HCT116 (cell line): ENCODE measurements at regions not wholly inside any gene's neighbourhood (a gene's known extent, or its start where the extent isn't known, plus 50 kb on each side); places are given as distances from the start of the nearest gene placed in this dataset.
"Not testable (repeated sequence)": the region's sequence is repeated elsewhere in the genome, so short reads cannot be mapped to it uniquely, and the experiment has no call there.

Source experiments
- ATAC-seq: fragments of 200-7000 bp; cut with Tn5 transposase; 2 replicates; pipeline ENCODE4 v1.9.1; 2020; ENCODE audit warnings: mild to moderate bottlenecking, moderate library complexity
- BruUV-seq: library from RNA; stranded (reverse); fragments of 400-500 nt; replicated peaks from 2 replicates; lab custom pipeline; 2021; lab: Mats Ljungman, UMichigan
- CTCF ChIA-PET: fragments of 300-600 bp; sonication (Branson Sonifier 250); formaldehyde crosslinking; loops from one replicate; lab custom pipeline; 2021; ENCODE audit warnings: antibody characterized with exemption; lab: Charles Lee
- POLR2A ChIA-PET: fragments of 300-600, 350-600 bp; sonication (Branson Sonifier 250); formaldehyde crosslinking; loops from one replicate; lab custom pipeline; 2021; ENCODE audit warnings: antibody characterized with exemption; lab: Charles Lee
- RAD21 ChIA-PET, 2 experiments: fragments of 300-600 bp; sonication (Branson Sonifier 250); formaldehyde crosslinking; loops; one replicate each; lab custom pipeline; 2023; ENCODE audit warnings: low total read pairs in 2 of 2; ENCODE audit not compliant: uncharacterized antibody in 2 of 2, unreplicated experiment in 2 of 2, low non-redundant PET in 1 of 2; lab: Charles Lee
- DNase-seq: peaks from one replicate; pipeline ENCODE4 v3.0.0-alpha.2; 2010; ENCODE audit warnings: low read depth, low spot score
- H2AFZ ChIP-seq: fragments of 200-600 bp; shearing (Covaris generic), sonication (generic); 2 replicates; pipeline ENCODE4 v1.6.1; 2017; ENCODE audit warnings: low read depth, mixed run types, mixed read lengths, antibody characterized with exemption, low read length; ENCODE audit not compliant: poor library complexity, severe bottlenecking
- H3K27ac ChIP-seq: 2 replicates; pipeline ENCODE4 v1.5.1; 2012; ENCODE audit warnings: low read depth, low read length
- H3K27me3 ChIP-seq: fragments of 200-600 bp; sonication (generic); 2 replicates; pipeline ENCODE4 v1.6.1; 2016; ENCODE audit warnings: mixed run types, low read length, mixed read lengths; ENCODE audit not compliant: insufficient read depth
- H3K36me3 ChIP-seq, 2 experiments: fragments of 200-500 bp in 1 of 2; fragments of 200-600 bp in 1 of 2; sonication (Bioruptor generic) in 1 of 2; sonication (generic) in 1 of 2; 2 replicates each; pipeline versions ENCODE4 v1.5.1 to v1.6.1; 2014 to 2016; ENCODE audit warnings: low read length in 2 of 2, inconsistent platforms in 1 of 2, mixed read lengths in 1 of 2, mixed run types in 1 of 2; ENCODE audit not compliant: insufficient read depth in 2 of 2, control insufficient read depth in 1 of 2
- H3K4me1 ChIP-seq, 2 experiments: fragments of 200-600 bp in 1 of 2; sonication (generic) in 1 of 2; 2 replicates each; pipeline versions ENCODE4 v1.5.1 to v1.6.1; 2012 to 2017; ENCODE audit warnings: low read length in 2 of 2, inconsistent platforms in 1 of 2, mild to moderate bottlenecking in 1 of 2, mixed read lengths in 1 of 2, mixed run types in 1 of 2, moderate library complexity in 1 of 2; ENCODE audit not compliant: insufficient read depth in 2 of 2, control insufficient read depth in 1 of 2
- H3K4me2 ChIP-seq: fragments of 200-600 bp; sonication (generic); 2 replicates; pipeline ENCODE4 v1.6.1; 2017; ENCODE audit warnings: mixed run types, low read length, mixed read lengths
- H3K4me3 ChIP-seq, 2 experiments: fragments of 200-600 bp in 1 of 2; sonication (generic) in 1 of 2; replicated peaks in 1 of 2; 2 replicates each; pipeline ENCODE4 v1.5.1; 2011 to 2016; ENCODE audit warnings: low read length in 2 of 2, control low read depth in 1 of 2, low read depth in 1 of 2, mild to moderate bottlenecking in 1 of 2, mixed read lengths in 1 of 2, mixed run types in 1 of 2
- H3K79me2 ChIP-seq: fragments of 200-600 bp; sonication (generic); 2 replicates; pipeline ENCODE4 v1.6.1; 2017; ENCODE audit warnings: mild to moderate bottlenecking, mixed run types, low read length, moderate library complexity, mixed read lengths; ENCODE audit not compliant: insufficient read depth
- H3K9ac ChIP-seq: fragments of 200-600 bp; sonication (generic); 2 replicates; pipeline ENCODE4 v1.6.1; 2016; ENCODE audit warnings: low read length, mixed read lengths
- H3K9me2 ChIP-seq: fragments of 200-600 bp; sonication (generic), shearing (Covaris generic); 2 replicates; pipeline ENCODE4 v1.6.1; 2017; ENCODE audit warnings: mixed run types, mild to moderate bottlenecking, moderate library complexity; ENCODE audit not compliant: insufficient read depth
- H3K9me3 ChIP-seq, 2 experiments: fragments of 200-500 bp in 1 of 2; fragments of 200-600 bp in 1 of 2; sonication (Bioruptor generic) in 1 of 2; sonication (generic) in 1 of 2; 2 replicates each; pipeline ENCODE4 v1.6.1; 2014 to 2017; ENCODE audit warnings: low read length in 2 of 2, mixed read lengths in 2 of 2, inconsistent platforms in 1 of 2, low read depth in 1 of 2, mild to moderate bottlenecking in 1 of 2, mixed run types in 1 of 2, moderate library complexity in 1 of 2; ENCODE audit not compliant: control insufficient read depth in 1 of 2, insufficient read depth in 1 of 2
- H4K20me1 ChIP-seq: fragments of 200-600 bp; sonication (generic), shearing (Covaris generic); 2 replicates; pipeline ENCODE4 v1.6.1; 2017; ENCODE audit warnings: mixed run types, mild to moderate bottlenecking, moderate library complexity; ENCODE audit not compliant: insufficient read depth
- ATF3 ChIP-seq: IDR thresholded peaks from 2 replicates; pipeline ENCODE4 v1.6.1; 2012
- CTCF ChIP-seq, 3 experiments: fragments of 200-600 bp in 1 of 3; sonication (generic) in 1 of 3; IDR thresholded peaks in 2 of 3; conservative IDR thresholded peaks in 1 of 3; 2 replicates each; pipeline ENCODE4 v1.5.1; 2012 to 2017; ENCODE audit warnings: low read depth in 2 of 3, low read length in 2 of 3, antibody characterized with exemption in 1 of 3, borderline replicate concordance in 1 of 3, control low read depth in 1 of 3, mild to moderate bottlenecking in 1 of 3, mixed read lengths in 1 of 3, mixed run types in 1 of 3, moderate library complexity in 1 of 3; ENCODE audit not compliant: insufficient read depth in 1 of 3
- EGR1 ChIP-seq: IDR thresholded peaks from 2 replicates; pipeline ENCODE4 v1.6.1; 2012; ENCODE audit warnings: low read depth
- ELF1 ChIP-seq: IDR thresholded peaks from 2 replicates; pipeline ENCODE4 v1.6.1; 2012; ENCODE audit warnings: low read depth, borderline replicate concordance
- EZH2 ChIP-seq: fragments of 200-600 bp; sonication (generic); IDR thresholded peaks from 2 replicates; pipeline ENCODE4 v1.6.1; 2017; ENCODE audit warnings: antibody characterized with exemption, mixed run types
- FOSL1 ChIP-seq: IDR thresholded peaks from 2 replicates; pipeline ENCODE4 v1.6.1; 2012; ENCODE audit warnings: low read depth
- MAX ChIP-seq: IDR thresholded peaks from 2 replicates; pipeline ENCODE4 v1.6.1; 2012
- POLR2A ChIP-seq: IDR thresholded peaks from 2 replicates; pipeline ENCODE4 v1.7.0; 2011; ENCODE audit warnings: borderline replicate concordance; ENCODE audit not compliant: insufficient read depth, insufficient read length; ENCODE audit errors: extremely low read depth
- POLR2AphosphoS5 ChIP-seq: IDR thresholded peaks from 2 replicates; pipeline ENCODE4 v1.6.1; 2011; ENCODE audit warnings: mild to moderate bottlenecking, low read depth, low read length, moderate library complexity
- SIN3A ChIP-seq: IDR thresholded peaks from 2 replicates; pipeline ENCODE4 v1.6.1; 2012; ENCODE audit warnings: low read depth
- SP1 ChIP-seq: IDR thresholded peaks from 2 replicates; pipeline ENCODE4 v1.6.1; 2012; ENCODE audit warnings: low read depth
- YY1 ChIP-seq: IDR thresholded peaks from 2 replicates; pipeline ENCODE4 v1.6.1; 2011; ENCODE audit warnings: low read length, low read depth, moderate library complexity, mild to moderate bottlenecking; ENCODE audit not compliant: insufficient replicate concordance; ENCODE audit errors: extremely low read depth
- ZFX ChIP-seq: fragments of 450-650 bp; IDR thresholded peaks from 2 replicates; pipeline ENCODE4 v1.6.1; 2017
- ZNF274 ChIP-seq: fragments of 200-500 bp; sonication (Bioruptor generic); IDR thresholded peaks from 2 replicates; pipeline ENCODE4 v1.6.1; 2014; ENCODE audit warnings: mild to moderate bottlenecking, low read depth, low read length, inconsistent platforms
- intact Hi-C: fragments of 100-400 bp; cut with micrococcal nuclease; formaldehyde crosslinking; loops from 2 replicates; pipeline ENCODE4 v1.10.0; 2022

GRCh38 chr2:220377482-220378155 is 750.2 kb downstream of the SLC4A3 start (continued):
- no peak for TF ChIP-seq CTCF (IDR thresholded peaks at IDR 0.05 in 2 of 3, conservative IDR thresholded peaks at IDR 0.05 in 1 of 3; ENCODE audit: borderline replicate concordance in 1 of 3, insufficient read depth in 1 of 3, low read depth in 2 of 3, low read length in 2 of 3)

DNA sequence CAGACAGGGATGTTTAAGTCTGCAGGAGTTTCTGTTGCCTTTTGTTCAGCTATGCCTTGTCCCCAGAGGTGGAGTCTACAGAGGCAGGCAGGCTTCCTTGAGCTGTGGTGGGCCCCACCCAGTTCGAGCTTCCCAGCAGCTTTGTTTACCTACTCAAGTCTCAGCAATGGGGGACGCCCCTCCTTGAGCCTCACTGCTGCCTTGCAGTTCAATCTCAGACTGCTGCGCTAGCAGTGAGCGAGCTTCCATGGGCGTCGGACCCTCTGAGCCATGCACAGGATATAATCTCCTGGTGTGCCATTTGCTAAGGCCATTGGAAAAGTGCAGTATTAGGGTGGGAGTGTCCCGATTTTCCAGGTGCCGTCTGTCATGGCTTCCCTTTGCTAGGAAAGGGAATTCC is 760.3 kb downstream of the SLC4A3 start:
- H3K9ac ChIP-seq, CTCF ChIA-PET, ATAC-seq, H3K36me3 ChIP-seq, intact Hi-C loops, H3K4me3 ChIP-seq, POLR2A ChIA-PET, H3K27ac ChIP-seq, H3K9me3 ChIP-seq, H3K79me2 ChIP-seq, H4K20me1 ChIP-seq, BruUV-seq, H2AFZ ChIP-seq, H3K9me2 ChIP-seq, H3K4me1 ChIP-seq, DNase-seq, H3K4me2 ChIP-seq, H3K27me3 ChIP-seq, RAD21 ChIA-PET: not testable (repeated sequence)

- no peak for DNase-seq
- ATAC-seq: no peak
- Histone ChIP-seq H3K4me1 (peaks cover 0 to 6% of the 10 kb centered on the region in 2 experiments; a peak in 2 of 4 replicates), H3K4me3 (no peak overlapping the region), H3K27me3 (no peaks in the 10 kb centered on the region), H4K20me1 (no peaks in the 10 kb centered on the region), H3K9ac (no peak overlapping the region), H3K9me3 (no peaks in the 10 kb centered on the region), H3K27ac (no peak overlapping the region), H3K79me2 (no peaks in the 10 kb centered on the region), H3K4me2 (no peak overlapping the region), H3K9me2 (0 out of 2 replicates have a peak, but pooled peaks cover 3% of the 10 kb centered on the region), H3K36me3 (no peaks in the 10 kb centered on the region), H2AFZ (no peak overlapping the region)
- POLR2A ChIA-PET: no interaction called here
- RAD21 ChIA-PET: no interaction called here
- no TSS peak for BruUV-seq
- intact Hi-C loops: no loop called here
- CTCF ChIA-PET: no interaction called here
- TF ChIP-seq FOSL1 (no peak), POLR2AphosphoS5 (no peak), ZFX (no peak), SIN3A (no peak), ELF1 (no peak), EZH2 (no peak), CTCF (IDR thresholded peaks at IDR 0.05 in 2 of 3, conservative IDR thresholded peaks at IDR 0.05 in 1 of 3; ENCODE audit: borderline replicate concordance in 1 of 3, insufficient read depth in 1 of 3, low read depth in 2 of 3, low read length in 2 of 3) (no peak), EGR1 (no peak), ZNF274 (no peak), POLR2A (no peak), MAX (no peak), SP1 (no peak), ATF3 (no peak), YY1 (no peak)
Measured at GRCh38 chr2:220393711-220394110, 766.3 kb downstream of the SLC4A3 start.
